GM21360 (cell line): ENCODE measurements at regions not wholly inside any gene's neighbourhood (a gene's known extent, or its start where the extent isn't known, plus 50 kb on each side); places are given as distances from the start of the nearest gene placed in this dataset.

Source experiments
- ATAC-seq: cut with Tn5 transposase; IDR thresholded peaks from one replicate; pipeline ENCODE4 v1.9.1; 2021; ENCODE audit warnings: mild to moderate bottlenecking, moderate library complexity; ENCODE audit not compliant: unreplicated experiment

DNA sequence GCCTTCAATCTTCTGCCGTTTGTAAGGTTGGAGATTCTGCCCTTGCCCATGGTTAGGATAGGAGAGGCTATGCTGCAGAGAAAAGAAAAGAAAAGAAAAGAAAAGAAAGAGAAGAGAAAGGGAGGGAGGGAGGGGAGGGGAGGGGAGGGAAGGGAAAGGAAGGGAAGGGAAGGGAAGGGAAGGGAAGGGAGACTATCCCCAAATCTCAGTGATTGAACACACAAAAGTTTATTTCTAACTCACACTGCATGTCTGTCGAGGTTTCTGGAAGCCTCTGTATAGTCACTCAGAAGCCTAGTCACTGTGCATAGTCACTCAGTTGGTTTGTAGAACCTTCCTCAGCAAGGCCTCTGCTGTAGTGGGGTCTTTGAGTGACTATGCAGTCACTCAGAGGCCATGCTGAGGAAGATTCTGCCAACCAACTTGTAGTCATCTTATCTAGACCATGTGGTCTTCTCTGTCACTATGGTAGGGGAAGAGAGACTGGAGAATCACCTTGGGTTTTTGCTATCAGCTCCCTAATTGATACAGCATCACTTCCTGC, 52.3 kb upstream of the ABCC9 start:
- no peak for ATAC-seq

DNA sequence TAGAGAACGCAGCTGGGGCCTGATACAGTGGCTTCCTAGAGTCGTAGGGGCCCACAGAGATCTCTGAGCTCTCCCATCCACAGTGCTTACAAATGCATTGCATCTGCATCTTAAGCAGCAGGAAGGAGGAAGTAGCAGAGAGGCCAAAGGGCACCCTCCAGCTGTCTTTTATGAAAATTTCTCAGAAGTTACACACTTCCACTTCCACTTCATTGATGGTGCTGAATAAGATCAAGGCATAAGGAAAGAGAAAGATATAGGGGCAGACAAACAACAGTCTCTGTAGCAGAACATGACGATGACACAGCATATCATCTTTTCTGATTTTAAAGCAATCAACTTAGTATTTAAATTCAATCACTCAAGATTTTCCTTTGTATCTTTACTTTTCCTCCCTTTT, 51.6 kb upstream of the ABCC9 start:
- ATAC-seq: peak; percentile 59

DNA sequence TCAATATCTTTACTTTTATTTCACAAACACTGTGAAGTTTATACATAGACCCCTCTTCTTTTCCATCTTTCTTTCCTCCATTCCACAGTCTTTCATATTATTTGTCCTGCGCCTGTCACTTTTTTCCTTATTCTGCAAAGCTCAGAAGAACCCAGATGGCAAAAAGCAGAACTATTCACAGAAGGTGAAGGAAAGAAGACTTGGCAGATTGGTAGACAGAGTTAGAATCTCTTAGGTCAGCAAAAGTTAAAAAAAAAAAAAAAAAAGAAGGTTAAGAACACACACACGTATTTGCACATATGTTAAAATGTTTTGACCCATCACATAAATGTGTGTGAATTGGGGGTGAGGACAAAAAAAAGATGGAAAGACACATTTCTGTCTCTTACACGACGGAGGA, 50.3 kb upstream of the ABCC9 start:
- ATAC-seq: no peak
